Erythroblast (primary cell): ENCODE measurements at regions not wholly inside any gene's neighbourhood (a gene's known extent, or its start where the extent isn't known, plus 50 kb on each side); places are given as distances from the start of the nearest gene placed in this dataset.

Experiments used
- DNase-seq, 2 experiments: peaks; one replicate each; lab custom pipeline; 2025; lab: John Stamatoyannopoulos, UW
- GATA1 ChIP-seq: IDR thresholded peaks from 2 replicates; pipeline ENCODE4 v1.6.1; 2011; ENCODE audit warnings: low read depth, mild to moderate bottlenecking, control low read depth, low read length, moderate library complexity
- POLR2A ChIP-seq: IDR thresholded peaks from 2 replicates; pipeline ENCODE4 v1.6.1; 2011; ENCODE audit warnings: mild to moderate bottlenecking, low read length

GRCh38 chr19:27796540-27796939 lies 1416.4 kb downstream of the UQCRFS1 start:
- DNase-seq, result no peak
- TF ChIP-seq GATA1, result no peak
- TF ChIP-seq POLR2A, result no peak

- TF ChIP-seq POLR2A, result no peak
- no peak for TF ChIP-seq GATA1
- no peak for DNase-seq
These were observed 1416.9 kb downstream of the UQCRFS1 start for GRCh38 chr19:27796073-27796472.

DNA sequence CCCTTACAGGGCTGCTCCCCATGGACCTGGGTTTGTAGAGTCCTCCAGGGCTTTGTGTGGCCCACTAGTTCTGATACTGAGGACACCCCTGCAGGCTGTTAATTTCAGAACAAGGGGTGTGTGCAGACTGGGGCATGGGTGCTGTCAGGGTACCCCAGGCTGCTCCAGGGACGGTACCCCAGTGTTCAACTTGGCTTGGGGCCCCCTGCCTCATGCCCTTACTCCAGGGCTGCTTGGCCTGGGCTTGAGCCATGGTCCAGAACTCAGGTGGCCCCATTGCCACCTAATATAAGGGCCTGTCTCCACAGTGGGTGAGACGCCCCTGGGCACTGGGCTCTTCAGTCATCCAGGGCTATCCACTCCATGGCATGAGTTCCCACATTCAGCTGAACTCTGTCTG lies 1417.6 kb downstream of the UQCRFS1 start:
- DNase-seq, result no peak
- TF ChIP-seq GATA1 (no peak), POLR2A (no peak)

- peak; percentile 59 to 64 for DNase-seq
- TF ChIP-seq POLR2A, result no peak
- no peak for TF ChIP-seq GATA1
These were observed 1418.4 kb downstream of the UQCRFS1 start for GRCh38 chr19:27794494-27795042.

GRCh38 chr19:27793644-27794493 lies 1419.1 kb downstream of the UQCRFS1 start:
- DNase-seq, result peak; percentile 90 to 91
- TF ChIP-seq GATA1 (no peak), POLR2A (peak; percentile 76)

DNA sequence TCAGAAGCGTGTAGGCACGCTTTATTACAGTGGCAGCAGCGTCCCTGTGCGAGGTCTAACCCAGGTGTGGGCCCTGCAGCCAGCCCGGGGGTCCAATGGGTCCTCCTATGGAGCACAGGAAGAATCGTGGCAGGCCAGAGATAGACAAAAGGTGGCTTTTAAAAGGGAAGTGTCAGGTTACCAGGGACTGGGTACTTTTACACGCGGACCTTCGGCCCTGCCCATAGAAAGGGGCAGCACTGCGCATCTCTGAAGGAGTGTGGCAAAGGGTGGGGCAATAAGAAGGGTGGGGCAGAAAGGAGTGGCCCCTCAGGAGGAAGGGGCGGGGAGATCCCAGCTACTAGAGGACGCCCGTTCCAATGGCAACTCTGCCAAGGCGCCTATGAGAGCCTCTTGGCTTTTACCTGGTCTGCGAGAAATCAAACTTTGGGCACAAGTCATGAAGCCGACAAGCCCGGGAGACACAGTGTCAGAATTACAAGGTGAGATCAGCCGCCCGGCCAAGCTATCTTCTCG lies 1419.8 kb downstream of the UQCRFS1 start:
- peak; percentile 61 to 66 for DNase-seq

GRCh38 chr19:27792576-27793127 lies 1420.3 kb downstream of the UQCRFS1 start:
- DNase-seq, result no peak
- TF ChIP-seq POLR2A, result no peak
- TF ChIP-seq GATA1, result no peak

More for the DNA sequence above, 1419.8 kb downstream of the UQCRFS1 start:
- no peak for TF ChIP-seq POLR2A
- TF ChIP-seq GATA1, result no peak

- DNase-seq, result no peak
- TF ChIP-seq POLR2A (no peak), GATA1 (no peak)
These were observed 1432.4 kb downstream of the UQCRFS1 start for GRCh38 chr19:27780367-27781075.

DNA sequence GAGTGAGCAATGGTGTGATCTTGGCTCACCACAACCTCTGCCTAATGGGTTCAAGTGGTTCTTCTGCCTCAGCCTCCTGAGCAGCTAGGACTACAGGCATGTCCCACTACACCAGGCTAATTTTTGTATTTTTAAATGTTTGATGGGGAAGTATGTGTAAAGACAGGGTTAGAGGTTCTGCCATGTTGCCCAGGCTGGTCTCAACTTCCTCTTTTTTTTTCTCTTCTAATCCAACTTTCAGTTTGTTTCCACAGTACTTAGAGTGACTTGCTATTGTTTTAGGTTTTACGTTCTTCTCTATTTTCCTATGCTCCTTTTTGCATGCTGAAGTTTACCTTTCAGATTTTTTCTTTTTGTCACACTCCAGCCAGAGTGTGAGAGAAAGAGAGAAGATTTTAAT lies 1433.0 kb downstream of the UQCRFS1 start:
- no peak for DNase-seq
- TF ChIP-seq POLR2A (no peak), GATA1 (no peak)

DNA sequence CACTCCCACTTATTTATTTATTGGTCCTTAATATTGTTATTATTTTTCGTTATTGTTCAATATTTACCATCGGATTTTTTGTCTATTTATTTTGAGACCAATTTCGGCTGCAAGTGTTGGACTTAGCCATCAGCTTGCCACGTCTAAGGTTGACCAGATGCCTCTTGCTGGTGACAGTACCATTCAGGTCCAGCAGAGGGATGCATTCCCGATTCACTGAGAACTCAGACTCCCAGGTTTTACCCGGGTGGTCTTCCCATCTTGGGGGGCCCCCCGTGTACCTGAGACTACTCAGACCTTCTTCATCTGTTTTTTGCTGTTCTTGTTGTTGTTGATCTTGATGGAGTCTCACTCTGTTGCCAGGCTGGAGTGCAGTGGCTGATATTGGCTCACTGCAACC lies 1435.2 kb downstream of the UQCRFS1 start:
- peak in 1 of 2 experiments; percentile 2 for DNase-seq

GRCh38 chr19:27777242-27777641 lies 1435.7 kb downstream of the UQCRFS1 start:
- TF ChIP-seq GATA1 (no peak), POLR2A (no peak)
- DNase-seq, result no peak

More for the DNA sequence above, 1435.2 kb downstream of the UQCRFS1 start:
- TF ChIP-seq POLR2A, result no peak
- no peak for TF ChIP-seq GATA1

- DNase-seq, result peak in 1 of 2 experiments; percentile 3
- TF ChIP-seq POLR2A (no peak), GATA1 (no peak)
These were observed 1436.4 kb downstream of the UQCRFS1 start for GRCh38 chr19:27776524-27776923.

GRCh38 chr19:27776020-27776419 lies 1436.9 kb downstream of the UQCRFS1 start:
- peak; percentile 17 to 26 for DNase-seq
- TF ChIP-seq GATA1, result no peak
- TF ChIP-seq POLR2A, result no peak

- DNase-seq, result peak; percentile 3 to 7
- TF ChIP-seq GATA1, result no peak
- no peak for TF ChIP-seq POLR2A
These were observed 1437.6 kb downstream of the UQCRFS1 start for GRCh38 chr19:27775395-27775794.
